Glutamatergic neuron (in vitro differentiated cells): ENCODE measurements at regions not wholly inside any gene's neighbourhood (a gene's known extent, or its start where the extent isn't known, plus 50 kb on each side); places are given as distances from the start of the nearest gene placed in this dataset.

Experiments
- DNase-seq: peaks from one replicate; pipeline ENCODE4 v3.0.0; 2022
- H3K27ac Mint-ChIP-seq: one replicate; pipeline ENCODE4 v1.8.0; 2020; ENCODE audit warnings: mild to moderate bottlenecking, mixed read lengths, inconsistent platforms; ENCODE audit not compliant: unreplicated experiment
- H3K27me3 Mint-ChIP-seq: one replicate; pipeline ENCODE4 v1.8.0; 2020; ENCODE audit warnings: mild to moderate bottlenecking, moderate library complexity, mixed read lengths, inconsistent platforms; ENCODE audit not compliant: unreplicated experiment
- H3K36me3 Mint-ChIP-seq: one replicate; pipeline ENCODE4 v1.8.0; 2020; ENCODE audit warnings: mild to moderate bottlenecking, mixed read lengths, inconsistent platforms; ENCODE audit not compliant: unreplicated experiment
- H3K4me1 Mint-ChIP-seq: one replicate; pipeline ENCODE4 v1.8.0; 2020; ENCODE audit warnings: mild to moderate bottlenecking, low read depth, mixed read lengths, inconsistent platforms; ENCODE audit not compliant: unreplicated experiment
- H3K4me3 Mint-ChIP-seq: one replicate; pipeline ENCODE4 v1.8.0; 2020; ENCODE audit warnings: mild to moderate bottlenecking, mixed read lengths, inconsistent platforms; ENCODE audit not compliant: unreplicated experiment
- H3K9me3 Mint-ChIP-seq: one replicate; pipeline ENCODE4 v1.8.0; 2020; ENCODE audit warnings: mild to moderate bottlenecking, moderate library complexity, mixed read lengths, inconsistent platforms; ENCODE audit not compliant: unreplicated experiment
- TF ChIP-seq, protein P1 (sequence below): fragments of 200-600 bp; sonication (generic); IDR thresholded peaks from one replicate; pipeline ENCODE4 v1.5.0; 2021; ENCODE audit not compliant: partially characterized antibody, unreplicated experiment

DNA sequence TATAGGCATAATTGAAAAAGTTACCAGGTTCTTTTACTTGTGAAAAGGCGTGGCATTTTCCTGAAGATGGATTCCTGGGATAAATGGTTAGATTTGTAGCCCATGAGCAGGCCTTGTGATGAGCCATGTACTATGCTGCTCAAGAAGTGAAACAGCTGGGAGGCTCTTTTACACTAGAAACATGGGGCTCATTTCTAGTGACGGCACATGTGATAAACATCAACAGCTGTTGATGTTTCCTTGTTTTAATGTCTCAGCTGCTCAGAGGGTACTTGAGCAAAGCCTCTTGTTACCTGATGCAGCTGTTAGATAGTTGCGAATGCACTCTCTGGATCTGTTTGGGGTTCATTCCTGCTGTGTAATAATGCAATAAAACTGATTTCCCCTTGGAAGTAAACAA lies 396.8 kb downstream of the GUCY1A2 start:
- Mint-ChIP-seq H3K27me3 (no peaks in the 10 kb centered on the region), H3K36me3 (no peaks in the 10 kb centered on the region), H3K4me1 (peaks cover 6% of the 10 kb centered on the region), H3K9me3 (no peaks in the 10 kb centered on the region), H3K27ac (no peak overlapping the region), H3K4me3 (no peak overlapping the region)
- no peak for DNase-seq
- TF ChIP-seq, protein P1, sequence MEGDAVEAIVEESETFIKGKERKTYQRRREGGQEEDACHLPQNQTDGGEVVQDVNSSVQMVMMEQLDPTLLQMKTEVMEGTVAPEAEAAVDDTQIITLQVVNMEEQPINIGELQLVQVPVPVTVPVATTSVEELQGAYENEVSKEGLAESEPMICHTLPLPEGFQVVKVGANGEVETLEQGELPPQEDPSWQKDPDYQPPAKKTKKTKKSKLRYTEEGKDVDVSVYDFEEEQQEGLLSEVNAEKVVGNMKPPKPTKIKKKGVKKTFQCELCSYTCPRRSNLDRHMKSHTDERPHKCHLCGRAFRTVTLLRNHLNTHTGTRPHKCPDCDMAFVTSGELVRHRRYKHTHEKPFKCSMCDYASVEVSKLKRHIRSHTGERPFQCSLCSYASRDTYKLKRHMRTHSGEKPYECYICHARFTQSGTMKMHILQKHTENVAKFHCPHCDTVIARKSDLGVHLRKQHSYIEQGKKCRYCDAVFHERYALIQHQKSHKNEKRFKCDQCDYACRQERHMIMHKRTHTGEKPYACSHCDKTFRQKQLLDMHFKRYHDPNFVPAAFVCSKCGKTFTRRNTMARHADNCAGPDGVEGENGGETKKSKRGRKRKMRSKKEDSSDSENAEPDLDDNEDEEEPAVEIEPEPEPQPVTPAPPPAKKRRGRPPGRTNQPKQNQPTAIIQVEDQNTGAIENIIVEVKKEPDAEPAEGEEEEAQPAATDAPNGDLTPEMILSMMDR = no peak
